Right ventricle myocardium inferior (tissue), 1 donor: ENCODE measurements at regions not wholly inside any gene's neighbourhood (a gene's known extent, or its start where the extent isn't known, plus 50 kb on each side); places are given as distances from the start of the nearest gene placed in this dataset.

Experiments used
- ATAC-seq: fragments of 200-7000 bp; cut with Tn5 transposase; one replicate; pipeline ENCODE4 v1.9.1; 2020; ENCODE audit warnings: mild to moderate bottlenecking, moderate library complexity
- DNase-seq: peaks from one replicate; pipeline ENCODE4 v3.0.0; 2021; ENCODE audit errors: missing footprints
- intact Hi-C: fragments of 100-400 bp; cut with DNase I; formaldehyde crosslinking; loops from one replicate; pipeline ENCODE4 v1.11.0; 2022
- donor health status: DM: no; HTN: yes; CAD: no; lungs with severe emphysema.

DNA sequence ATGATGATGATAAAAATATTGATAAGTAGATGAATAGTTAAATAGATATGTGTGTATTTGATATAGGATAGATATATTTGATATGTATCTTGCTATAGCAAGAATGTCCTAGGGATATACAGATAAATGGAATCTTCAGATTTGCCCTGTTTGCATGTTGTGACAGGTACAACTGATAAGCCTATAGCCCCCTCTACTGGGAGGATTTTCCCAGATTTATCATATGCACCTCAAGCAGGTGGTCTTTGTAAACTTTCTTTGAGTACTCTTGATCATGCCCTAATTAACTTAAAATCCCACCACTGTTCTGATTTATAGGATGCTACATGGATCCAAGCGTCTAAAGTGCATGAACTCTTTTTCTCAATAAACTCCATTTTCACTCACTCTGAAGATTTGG is 1050.7 kb downstream of the SORCS3 start:
- intact Hi-C loops, result loop anchor here (2.0 to 10.0 kb wide), 2 partner anchors 427 to 629 kb away; no protein-coding TSS in a partner anchor
- DNase-seq (no peak), ATAC-seq (no peak)

- no peak for ATAC-seq
Observed at GRCh38 chr10:105682911-105683310, 1041.8 kb downstream of the SORCS3 start.

GRCh38 chr10:105681051-105681450 is 1040.0 kb downstream of the SORCS3 start:
- ATAC-seq (no peak), DNase-seq (no peak)
- intact Hi-C loops, result no loop called here

More at GRCh38 chr10:105682911-105683310, 1041.8 kb downstream of the SORCS3 start:
- intact Hi-C loops, result no loop called here
- no peak for DNase-seq

DNA sequence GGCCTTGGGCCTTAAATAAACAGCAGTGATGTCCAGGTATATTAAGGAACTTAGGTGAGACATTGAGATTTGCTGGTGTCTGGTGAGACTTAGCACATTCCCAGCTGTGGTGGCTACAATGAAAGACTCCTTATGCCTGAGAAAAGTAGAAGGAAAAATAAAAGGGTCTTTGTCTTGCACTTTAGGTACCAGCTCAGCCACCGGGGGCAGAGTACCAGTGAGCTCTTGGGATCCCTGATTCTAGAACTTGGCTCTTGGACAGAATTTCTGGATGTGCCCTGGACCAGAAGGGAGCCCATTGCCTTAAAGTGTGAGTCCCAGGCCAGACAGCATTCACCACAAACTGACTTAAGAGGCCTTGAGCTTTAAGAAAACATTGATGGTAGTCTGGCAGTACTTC is 1038.7 kb downstream of the SORCS3 start:
- no peak for DNase-seq
- ATAC-seq, result no peak
- intact Hi-C loops, result no loop called here

DNA sequence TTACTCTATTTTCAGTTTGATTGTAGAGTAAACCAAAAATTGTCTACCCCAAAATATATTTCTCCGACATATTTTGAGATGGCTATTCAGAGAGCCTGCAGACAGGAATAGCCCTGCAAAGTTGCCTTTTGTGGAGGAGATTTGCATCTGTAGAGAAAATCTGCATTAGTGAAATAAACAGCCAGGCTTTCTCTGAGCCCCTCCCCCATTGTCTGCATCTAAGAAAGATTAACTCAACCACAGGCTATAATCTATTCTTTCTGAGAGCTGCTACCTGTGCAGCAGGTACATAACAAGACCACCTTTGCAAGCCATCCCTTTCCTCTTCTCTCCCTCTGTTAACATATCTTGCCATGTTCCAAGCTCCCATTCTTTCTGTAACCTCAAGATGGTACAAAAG is 1034.2 kb downstream of the SORCS3 start:
- intact Hi-C loops, result no loop called here
- ATAC-seq (no peak), DNase-seq (no peak)

- DNase-seq, result no peak
- intact Hi-C loops, result no loop called here
- no peak for ATAC-seq
Observed at GRCh38 chr10:105674448-105674847, 1033.4 kb downstream of the SORCS3 start.

DNA sequence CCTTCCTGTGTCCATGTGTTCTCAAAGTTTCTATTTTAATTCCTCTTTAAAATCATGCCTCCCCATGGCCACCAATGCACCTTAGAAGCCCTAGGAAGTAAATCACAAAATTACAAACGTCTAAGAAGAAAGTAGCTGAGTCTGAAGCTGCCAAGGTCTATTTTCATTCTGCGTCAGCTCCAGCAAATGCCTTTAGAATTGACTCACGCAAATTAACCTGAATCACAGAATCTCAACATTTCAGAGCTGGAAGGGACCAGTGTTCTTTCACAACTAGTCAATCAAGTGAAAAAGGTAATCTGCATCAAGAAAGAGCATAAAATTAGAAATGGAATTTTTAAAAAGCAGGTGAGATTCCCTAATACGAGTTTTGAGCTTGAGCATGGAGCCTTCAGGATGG is 1017.6 kb downstream of the SORCS3 start:
- ATAC-seq, result no peak
- intact Hi-C loops, result no loop called here
- no peak for DNase-seq

DNA sequence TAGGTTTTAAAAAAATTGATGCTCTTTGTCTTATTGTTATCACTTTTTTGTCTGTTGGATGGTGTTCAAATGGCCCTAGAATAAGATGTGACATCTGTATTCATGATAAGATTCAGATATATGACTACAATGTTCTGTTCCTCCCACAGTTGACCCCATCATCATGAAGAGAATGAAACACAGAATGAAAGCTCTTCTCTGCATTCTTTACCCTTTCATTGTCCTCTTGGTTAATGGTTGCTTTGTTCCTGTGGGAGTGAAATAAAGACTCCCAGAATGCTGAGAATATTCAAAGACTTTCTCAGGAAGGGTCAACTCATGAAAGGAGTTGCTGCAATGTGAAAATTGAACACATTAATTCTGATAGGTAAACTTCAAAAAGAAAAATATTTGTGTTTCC is 1015.8 kb downstream of the SORCS3 start:
- ATAC-seq (no peak), DNase-seq (no peak)
- intact Hi-C loops, result no loop called here

DNA sequence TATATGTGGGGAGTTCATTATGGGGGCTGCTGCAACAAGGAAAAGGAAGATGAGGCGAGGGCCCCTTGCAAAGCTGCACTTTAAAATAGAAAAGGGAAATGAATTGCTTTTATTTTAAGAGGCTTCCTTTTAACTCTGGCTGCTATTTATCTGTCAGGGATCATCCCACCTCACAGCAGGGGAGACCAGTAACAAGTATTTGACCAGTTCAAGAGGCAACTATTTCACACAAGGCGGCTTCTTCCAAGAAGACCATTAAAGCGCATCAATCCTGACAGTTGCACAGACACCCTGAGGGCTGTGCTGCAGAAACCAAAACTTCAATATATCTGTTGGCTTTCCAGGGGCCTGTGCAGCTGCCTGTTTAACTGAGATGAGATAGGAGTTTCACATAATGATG is 1009.2 kb downstream of the SORCS3 start:
- no peak for ATAC-seq
- DNase-seq, result no peak
- intact Hi-C loops, result no loop called here

GRCh38 chr10:105647354-105647753 is 1006.3 kb downstream of the SORCS3 start:
- intact Hi-C loops, result no loop called here
- no peak for DNase-seq
- ATAC-seq, result no peak

DNA sequence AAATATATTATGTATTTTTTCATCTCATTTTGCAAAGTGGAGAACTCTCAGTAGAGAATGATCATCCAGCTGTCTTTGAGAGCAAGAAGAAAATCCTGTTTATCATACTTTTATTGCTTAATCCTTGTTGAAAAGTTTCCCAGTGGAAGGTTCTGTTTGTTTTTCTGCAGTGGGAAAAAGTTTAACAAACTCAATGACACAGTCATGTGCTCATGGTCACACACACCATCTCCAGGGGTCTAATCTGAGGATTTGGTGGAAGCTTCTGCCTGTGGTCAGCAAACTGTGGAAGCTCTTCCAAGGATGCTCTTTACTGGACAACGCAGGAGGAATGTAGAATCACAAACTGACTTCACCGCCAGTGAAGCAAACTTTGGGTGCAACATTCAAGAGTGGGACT is 1003.9 kb downstream of the SORCS3 start:
- intact Hi-C loops, result no loop called here
- DNase-seq, result no peak
- ATAC-seq, result no peak

DNA sequence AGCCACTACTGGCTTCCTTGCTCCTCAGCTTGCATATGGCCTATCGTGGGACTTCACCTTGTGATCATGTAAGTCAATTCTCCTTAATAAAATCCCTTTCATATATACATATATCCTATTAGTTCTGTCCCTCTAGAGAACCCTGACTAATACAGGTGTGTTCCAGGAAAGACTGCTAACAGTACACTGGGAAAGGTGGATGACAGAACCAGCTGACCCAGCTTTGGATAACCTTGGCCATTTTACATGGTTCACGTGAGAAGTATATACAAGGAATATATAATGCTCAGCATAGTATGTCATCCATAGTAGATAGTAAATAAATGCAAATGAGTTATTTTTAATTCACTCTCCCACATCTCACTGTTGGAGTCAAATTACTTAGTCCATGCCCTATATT is 1003.5 kb downstream of the SORCS3 start:
- intact Hi-C loops, result no loop called here
- DNase-seq, result no peak
- no peak for ATAC-seq

GRCh38 chr10:105644091-105644490 is 1003.0 kb downstream of the SORCS3 start:
- ATAC-seq, result no peak
- no peak for DNase-seq
- intact Hi-C loops, result no loop called here

DNA sequence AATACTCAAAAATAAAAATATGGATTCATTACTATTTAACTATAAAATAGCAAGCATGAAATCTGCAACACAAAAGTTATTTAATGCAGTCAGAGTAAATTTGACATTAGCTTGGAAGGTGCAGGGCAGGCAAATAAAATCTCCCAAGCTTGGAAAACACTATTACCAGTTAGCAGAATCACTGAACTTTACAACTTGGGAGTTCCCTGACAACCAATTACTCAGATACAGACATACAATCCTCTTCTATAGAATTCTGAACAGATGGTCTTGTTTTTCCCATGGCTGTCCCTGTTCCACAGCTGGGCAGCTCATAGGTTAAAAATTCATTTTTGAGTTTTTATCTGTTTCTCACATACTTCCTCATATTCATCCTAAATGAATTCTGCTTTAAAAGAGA is 1002.6 kb downstream of the SORCS3 start:
- no peak for ATAC-seq
- DNase-seq, result no peak
- intact Hi-C loops, result no loop called here

DNA sequence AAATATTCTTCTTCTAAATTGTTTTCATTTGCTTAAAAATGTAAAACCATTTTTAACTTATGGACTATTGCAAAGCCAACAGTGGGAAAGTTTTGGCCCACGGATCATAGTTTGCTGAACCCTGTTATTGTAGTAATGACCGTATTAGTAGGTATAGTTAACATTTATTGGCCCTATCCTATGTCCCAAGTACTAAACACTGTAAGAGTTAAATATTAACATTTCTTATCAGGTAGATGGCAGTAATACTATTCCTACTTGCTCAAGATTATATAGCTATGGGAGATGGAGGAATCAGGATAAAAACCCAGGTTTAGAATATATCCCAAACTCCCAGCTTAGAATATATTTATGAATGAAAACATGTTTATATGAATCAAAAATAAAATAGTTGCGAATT is 993.2 kb downstream of the SORCS3 start:
- DNase-seq, result no peak
- ATAC-seq, result no peak
- intact Hi-C loops, result no loop called here

- DNase-seq (no peak), ATAC-seq (no peak)
- intact Hi-C loops, result no loop called here
Observed at GRCh38 chr10:105615715-105616365, 974.8 kb downstream of the SORCS3 start.

GRCh38 chr10:105611244-105611798 is 970.2 kb downstream of the SORCS3 start:
- ATAC-seq, result no peak
- no peak for DNase-seq
- intact Hi-C loops, result no loop called here

GRCh38 chr10:105609451-105609850 is 968.4 kb downstream of the SORCS3 start:
- DNase-seq, result no peak
- intact Hi-C loops, result loop anchor here (10.0 kb wide), 1 partner anchor 145 kb away; no protein-coding TSS in a partner anchor
- ATAC-seq, result no peak

DNA sequence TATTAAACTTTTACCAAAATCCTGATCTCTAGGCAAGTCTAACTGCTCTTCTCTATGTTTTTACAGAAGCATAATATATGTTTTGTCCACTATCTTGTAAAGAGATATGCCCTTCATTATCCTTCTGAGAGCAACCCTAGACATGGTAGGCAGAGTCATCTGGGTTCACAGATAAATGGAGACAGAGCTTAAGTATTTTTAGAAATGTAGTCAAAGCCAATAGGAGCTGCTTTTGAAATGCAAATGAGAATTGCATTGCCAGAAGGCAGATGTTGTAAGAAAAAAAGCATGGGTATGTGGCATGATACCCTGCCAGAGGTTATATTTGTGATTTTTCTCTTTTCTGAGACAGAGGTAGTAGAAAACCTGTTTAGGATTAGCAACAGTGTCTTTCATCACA is 964.8 kb downstream of the SORCS3 start:
- intact Hi-C loops, result loop anchor here (10.0 kb wide), 1 partner anchor 149 kb away; no protein-coding TSS in a partner anchor
- peak; percentile 74 for ATAC-seq

GRCh38 chr10:105605104-105605503 is 964.0 kb downstream of the SORCS3 start:
- no peak for ATAC-seq
- intact Hi-C loops, result loop anchor here (10.0 kb wide), 1 partner anchor 150 kb away; no protein-coding TSS in a partner anchor
- no peak for DNase-seq

More for the DNA sequence above, 964.8 kb downstream of the SORCS3 start:
- no peak for DNase-seq

DNA sequence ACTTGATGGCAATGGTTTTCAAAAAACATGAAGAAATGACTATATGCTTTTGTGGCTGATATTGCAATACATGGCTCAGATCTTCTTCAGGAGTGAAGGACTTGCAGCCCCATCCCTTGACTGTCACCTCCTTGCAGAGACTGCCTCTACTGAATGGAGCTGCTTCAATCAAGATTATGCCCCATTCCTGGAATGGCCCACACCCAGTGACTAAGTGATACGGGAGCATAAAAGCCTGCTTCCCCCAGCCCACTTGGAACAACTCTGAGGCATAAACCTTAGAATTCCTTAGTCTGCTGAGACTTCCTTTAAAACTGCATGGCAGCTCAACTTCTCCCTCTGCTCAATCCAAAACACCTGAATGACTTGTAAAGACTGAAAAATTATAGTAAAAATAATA is 957.1 kb downstream of the SORCS3 start:
- DNase-seq, result no peak
- ATAC-seq, result no peak
- intact Hi-C loops, result no loop called here
